Liver (tissue), 8 donors: ENCODE measurements at regions not wholly inside any gene's neighbourhood (a gene's known extent, or its start where the extent isn't known, plus 50 kb on each side); places are given as distances from the start of the nearest gene placed in this dataset.

Experiments used
- DNase-seq: peaks from one replicate; pipeline ENCODE4 v3.0.0-alpha.2; 2017; ENCODE audit warnings: low spot score
- H3K27ac ChIP-seq, 2 donors: one replicate each; pipeline ENCODE4 v1.7.0; 2013; ENCODE audit warnings: inconsistent platforms in 2 of 2, low read length in 2 of 2, control low read depth in 1 of 2, low read depth in 1 of 2, mild to moderate bottlenecking in 1 of 2
- H3K27me3 ChIP-seq, 4 donors: one replicate each; pipeline versions ENCODE4 v1.6.1 to v1.7.0; 2013; ENCODE audit warnings: low read length in 3 of 4, inconsistent platforms in 1 of 4, mild to moderate bottlenecking in 1 of 4, moderate library complexity in 1 of 4; ENCODE audit not compliant: control insufficient read depth in 4 of 4, insufficient read depth in 4 of 4
- H3K36me3 ChIP-seq, 4 donors: one replicate each; pipeline versions ENCODE4 v1.6.1 to v1.7.0; 2013; ENCODE audit warnings: low read length in 3 of 4, mild to moderate bottlenecking in 3 of 4, low read depth in 1 of 4, moderate library complexity in 1 of 4; ENCODE audit not compliant: control insufficient read depth in 4 of 4, insufficient read depth in 3 of 4
- H3K4me1 ChIP-seq, 4 donors: one replicate each; pipeline versions ENCODE4 v1.6.1 to v1.7.0; 2013; ENCODE audit warnings: low read length in 3 of 4, mild to moderate bottlenecking in 3 of 4, moderate library complexity in 1 of 4; ENCODE audit not compliant: control insufficient read depth in 4 of 4, insufficient read depth in 4 of 4
- H3K4me3 ChIP-seq, 3 donors: one replicate each; pipeline versions ENCODE4 v1.6.1 to v1.7.0; 2013; ENCODE audit warnings: low read length in 3 of 3, control low read depth in 1 of 3, low read depth in 1 of 3, mild to moderate bottlenecking in 1 of 3
- H3K9ac ChIP-seq, 2 donors: one replicate each; pipeline ENCODE4 v1.7.0; 2013; ENCODE audit warnings: low read length in 2 of 2, mild to moderate bottlenecking in 2 of 2, moderate library complexity in 2 of 2, control low read depth in 1 of 2, low read depth in 1 of 2
- H3K9me3 ChIP-seq, 4 donors: one replicate each; pipeline versions ENCODE4 v1.6.1 to v1.7.0; 2013; ENCODE audit warnings: low read length in 3 of 4; ENCODE audit not compliant: control insufficient read depth in 4 of 4
- FOXA1 ChIP-seq: IDR thresholded peaks from 2 replicates; pipeline ENCODE4 v1.6.1; 2016; ENCODE audit warnings: antibody characterized with exemption
- FOXA2 ChIP-seq: IDR thresholded peaks from 2 replicates; pipeline ENCODE4 v1.6.1; 2016; ENCODE audit warnings: antibody characterized with exemption
- GABPA ChIP-seq, 2 donors: IDR thresholded peaks in 1 of 2; conservative IDR thresholded peaks in 1 of 2; 2 replicates each; pipeline ENCODE4 v1.6.1; 2016; ENCODE audit warnings: antibody characterized with exemption in 2 of 2, mild to moderate bottlenecking in 1 of 2, moderate library complexity in 1 of 2
- HNF4A ChIP-seq, 2 donors: conservative IDR thresholded peaks; 2 replicates each; pipeline ENCODE4 v1.6.1; 2016; ENCODE audit warnings: antibody characterized with exemption in 2 of 2, mild to moderate bottlenecking in 2 of 2
- HNF4G ChIP-seq: IDR thresholded peaks from 2 replicates; pipeline ENCODE4 v1.6.1; 2016; ENCODE audit warnings: antibody characterized with exemption
- NR2F2 ChIP-seq: IDR thresholded peaks from 2 replicates; pipeline ENCODE4 v1.6.1; 2016; ENCODE audit warnings: antibody characterized with exemption
- RAD21 ChIP-seq, 2 donors: IDR thresholded peaks; 2 replicates each; pipeline ENCODE4 v1.6.1; 2016; ENCODE audit warnings: antibody characterized with exemption in 2 of 2, mild to moderate bottlenecking in 2 of 2
- RXRA ChIP-seq, 2 donors: IDR thresholded peaks; 2 replicates each; pipeline ENCODE4 v1.6.1; 2017 to 2018; ENCODE audit warnings: antibody characterized with exemption in 2 of 2, mild to moderate bottlenecking in 1 of 2
- SP1 ChIP-seq: IDR thresholded peaks from 2 replicates; pipeline ENCODE4 v1.6.1; 2018; ENCODE audit warnings: antibody characterized with exemption, mild to moderate bottlenecking
- TAF1 ChIP-seq: conservative IDR thresholded peaks from 2 replicates; pipeline ENCODE4 v1.6.1; 2016; ENCODE audit warnings: antibody characterized with exemption, mild to moderate bottlenecking
- WGBS: extraction: QIAGEN DNeasy Blood & Tissue Kit; methylation state at CpG from one replicate; pipeline ENCODE4 v1.1.7; 2013; 5-methylcytosine and 5-hydroxymethylcytosine counted together
- TF ChIP-seq, protein P1 (sequence below): IDR thresholded peaks from 2 replicates; pipeline ENCODE4 v1.6.1; 2016; ENCODE audit warnings: antibody characterized with exemption
- TF ChIP-seq, protein P2 (sequence below): fragments of 150-350 bp; IDR thresholded peaks from 2 replicates; pipeline ENCODE4 v1.5.1; 2017; ENCODE audit warnings: improper control_type of control experiment, low read depth, low read length; ENCODE audit not compliant: missing input control
- TF ChIP-seq, protein P3 (sequence below): IDR thresholded peaks from 2 replicates; pipeline ENCODE4 v1.6.1; 2016; ENCODE audit warnings: antibody characterized with exemption, mild to moderate bottlenecking
- TF ChIP-seq, protein P4 (sequence below): IDR thresholded peaks from 2 replicates; pipeline ENCODE4 v1.6.1; 2016; ENCODE audit warnings: antibody characterized with exemption
- TF ChIP-seq, protein P5 (sequence below): IDR thresholded peaks from 2 replicates; pipeline ENCODE4 v1.6.1; 2016; ENCODE audit warnings: antibody characterized with exemption
- donor health status: healthy.
- donor health status: healthy.
- donor health status: healthy.
- donor health status: healthy.
- donor health status: healthy.

DNA sequence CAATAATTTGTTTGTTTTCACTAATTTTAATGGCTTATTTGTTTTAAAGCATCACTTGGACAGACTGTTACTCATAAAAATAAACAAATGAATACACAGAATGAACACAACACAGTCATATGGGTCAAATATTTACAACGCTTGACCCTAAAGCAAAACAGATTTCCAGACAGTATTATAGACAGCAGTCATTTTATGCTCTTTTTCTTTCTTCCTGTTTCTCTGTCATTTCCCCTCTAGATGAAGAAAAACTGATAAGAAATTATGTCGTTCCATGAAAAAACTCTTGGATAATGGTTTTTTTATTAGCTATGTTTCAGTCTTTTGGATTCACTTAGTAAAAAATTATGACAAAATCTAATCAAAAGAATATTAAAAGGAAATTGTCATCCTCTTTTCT, 297.3 kb upstream of the NEGR1 start:
- WGBS = 80% methylated on average over 2 of the region's 2 CpGs
- Histone ChIP-seq H3K4me1 (no peaks in the 10 kb centered on the region), H3K9me3 (no peaks in the 10 kb centered on the region), H3K27ac (no peak overlapping the region), H3K36me3 (no peaks in the 10 kb centered on the region), H3K4me3 (no peak overlapping the region), H3K27me3 (no peaks in the 10 kb centered on the region), H3K9ac (no peak overlapping the region)
- TF ChIP-seq RAD21 (IDR thresholded peaks at IDR 0.05) (no peak), TAF1 (no peak), FOXA1 (no peak), FOXA2 (no peak)
- TF ChIP-seq, protein P1, sequence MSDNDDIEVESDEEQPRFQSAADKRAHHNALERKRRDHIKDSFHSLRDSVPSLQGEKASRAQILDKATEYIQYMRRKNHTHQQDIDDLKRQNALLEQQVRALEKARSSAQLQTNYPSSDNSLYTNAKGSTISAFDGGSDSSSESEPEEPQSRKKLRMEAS = no peak
- no peak for DNase-seq

DNA sequence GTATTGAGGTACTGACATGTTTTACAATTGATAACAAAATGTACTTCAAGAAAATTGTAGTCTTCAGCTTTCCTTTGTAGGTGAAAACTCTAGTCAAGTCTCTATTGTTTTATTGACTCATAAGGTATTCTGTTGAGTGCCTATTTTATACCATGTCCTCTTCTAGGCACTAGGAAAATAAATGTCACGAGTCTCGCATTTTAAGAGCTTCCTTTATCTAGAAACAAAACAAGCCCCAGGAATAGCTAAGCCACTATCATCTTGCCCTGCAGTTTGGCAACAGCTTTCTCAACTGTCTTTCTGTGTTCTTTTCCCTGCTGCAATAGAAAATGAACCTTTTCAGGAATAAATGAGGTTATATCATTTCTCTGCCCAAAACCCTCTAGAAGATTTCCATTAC, 288.5 kb upstream of the NEGR1 start:
- Histone ChIP-seq H3K4me3 (no peak overlapping the region), H3K9me3 (no peaks in the 10 kb centered on the region), H3K9ac (no peak overlapping the region), H3K4me1 (no peaks in the 10 kb centered on the region), H3K27me3 (no peaks in the 10 kb centered on the region), H3K36me3 (no peaks in the 10 kb centered on the region), H3K27ac (no peak overlapping the region)
- 78% methylated on average over 2 of the region's 2 CpGs for WGBS
- TF ChIP-seq RAD21 (IDR thresholded peaks at IDR 0.05) (no peak), RXRA (IDR thresholded peaks at IDR 0.05) (no peak), NR2F2 (no peak), HNF4G (no peak), SP1 (no peak), HNF4A (conservative IDR thresholded peaks at IDR 0.05) (no peak), GABPA (IDR thresholded peaks at IDR 0.05 in 1 of 2, conservative IDR thresholded peaks at IDR 0.05 in 1 of 2) (no peak), FOXA1 (no peak)
- TF ChIP-seq, protein P2, sequence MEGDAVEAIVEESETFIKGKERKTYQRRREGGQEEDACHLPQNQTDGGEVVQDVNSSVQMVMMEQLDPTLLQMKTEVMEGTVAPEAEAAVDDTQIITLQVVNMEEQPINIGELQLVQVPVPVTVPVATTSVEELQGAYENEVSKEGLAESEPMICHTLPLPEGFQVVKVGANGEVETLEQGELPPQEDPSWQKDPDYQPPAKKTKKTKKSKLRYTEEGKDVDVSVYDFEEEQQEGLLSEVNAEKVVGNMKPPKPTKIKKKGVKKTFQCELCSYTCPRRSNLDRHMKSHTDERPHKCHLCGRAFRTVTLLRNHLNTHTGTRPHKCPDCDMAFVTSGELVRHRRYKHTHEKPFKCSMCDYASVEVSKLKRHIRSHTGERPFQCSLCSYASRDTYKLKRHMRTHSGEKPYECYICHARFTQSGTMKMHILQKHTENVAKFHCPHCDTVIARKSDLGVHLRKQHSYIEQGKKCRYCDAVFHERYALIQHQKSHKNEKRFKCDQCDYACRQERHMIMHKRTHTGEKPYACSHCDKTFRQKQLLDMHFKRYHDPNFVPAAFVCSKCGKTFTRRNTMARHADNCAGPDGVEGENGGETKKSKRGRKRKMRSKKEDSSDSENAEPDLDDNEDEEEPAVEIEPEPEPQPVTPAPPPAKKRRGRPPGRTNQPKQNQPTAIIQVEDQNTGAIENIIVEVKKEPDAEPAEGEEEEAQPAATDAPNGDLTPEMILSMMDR = no peak
- TF ChIP-seq, protein P3, sequence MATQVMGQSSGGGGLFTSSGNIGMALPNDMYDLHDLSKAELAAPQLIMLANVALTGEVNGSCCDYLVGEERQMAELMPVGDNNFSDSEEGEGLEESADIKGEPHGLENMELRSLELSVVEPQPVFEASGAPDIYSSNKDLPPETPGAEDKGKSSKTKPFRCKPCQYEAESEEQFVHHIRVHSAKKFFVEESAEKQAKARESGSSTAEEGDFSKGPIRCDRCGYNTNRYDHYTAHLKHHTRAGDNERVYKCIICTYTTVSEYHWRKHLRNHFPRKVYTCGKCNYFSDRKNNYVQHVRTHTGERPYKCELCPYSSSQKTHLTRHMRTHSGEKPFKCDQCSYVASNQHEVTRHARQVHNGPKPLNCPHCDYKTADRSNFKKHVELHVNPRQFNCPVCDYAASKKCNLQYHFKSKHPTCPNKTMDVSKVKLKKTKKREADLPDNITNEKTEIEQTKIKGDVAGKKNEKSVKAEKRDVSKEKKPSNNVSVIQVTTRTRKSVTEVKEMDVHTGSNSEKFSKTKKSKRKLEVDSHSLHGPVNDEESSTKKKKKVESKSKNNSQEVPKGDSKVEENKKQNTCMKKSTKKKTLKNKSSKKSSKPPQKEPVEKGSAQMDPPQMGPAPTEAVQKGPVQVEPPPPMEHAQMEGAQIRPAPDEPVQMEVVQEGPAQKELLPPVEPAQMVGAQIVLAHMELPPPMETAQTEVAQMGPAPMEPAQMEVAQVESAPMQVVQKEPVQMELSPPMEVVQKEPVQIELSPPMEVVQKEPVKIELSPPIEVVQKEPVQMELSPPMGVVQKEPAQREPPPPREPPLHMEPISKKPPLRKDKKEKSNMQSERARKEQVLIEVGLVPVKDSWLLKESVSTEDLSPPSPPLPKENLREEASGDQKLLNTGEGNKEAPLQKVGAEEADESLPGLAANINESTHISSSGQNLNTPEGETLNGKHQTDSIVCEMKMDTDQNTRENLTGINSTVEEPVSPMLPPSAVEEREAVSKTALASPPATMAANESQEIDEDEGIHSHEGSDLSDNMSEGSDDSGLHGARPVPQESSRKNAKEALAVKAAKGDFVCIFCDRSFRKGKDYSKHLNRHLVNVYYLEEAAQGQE = no peak
- TF ChIP-seq, protein P4, sequence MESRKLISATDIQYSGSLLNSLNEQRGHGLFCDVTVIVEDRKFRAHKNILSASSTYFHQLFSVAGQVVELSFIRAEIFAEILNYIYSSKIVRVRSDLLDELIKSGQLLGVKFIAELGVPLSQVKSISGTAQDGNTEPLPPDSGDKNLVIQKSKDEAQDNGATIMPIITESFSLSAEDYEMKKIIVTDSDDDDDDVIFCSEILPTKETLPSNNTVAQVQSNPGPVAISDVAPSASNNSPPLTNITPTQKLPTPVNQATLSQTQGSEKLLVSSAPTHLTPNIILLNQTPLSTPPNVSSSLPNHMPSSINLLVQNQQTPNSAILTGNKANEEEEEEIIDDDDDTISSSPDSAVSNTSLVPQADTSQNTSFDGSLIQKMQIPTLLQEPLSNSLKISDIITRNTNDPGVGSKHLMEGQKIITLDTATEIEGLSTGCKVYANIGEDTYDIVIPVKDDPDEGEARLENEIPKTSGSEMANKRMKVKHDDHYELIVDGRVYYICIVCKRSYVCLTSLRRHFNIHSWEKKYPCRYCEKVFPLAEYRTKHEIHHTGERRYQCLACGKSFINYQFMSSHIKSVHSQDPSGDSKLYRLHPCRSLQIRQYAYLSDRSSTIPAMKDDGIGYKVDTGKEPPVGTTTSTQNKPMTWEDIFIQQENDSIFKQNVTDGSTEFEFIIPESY = no peak
- TF ChIP-seq, protein P5, sequence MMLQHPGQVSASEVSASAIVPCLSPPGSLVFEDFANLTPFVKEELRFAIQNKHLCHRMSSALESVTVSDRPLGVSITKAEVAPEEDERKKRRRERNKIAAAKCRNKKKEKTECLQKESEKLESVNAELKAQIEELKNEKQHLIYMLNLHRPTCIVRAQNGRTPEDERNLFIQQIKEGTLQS = no peak
- no peak for DNase-seq
